GM12891 (cell line): ENCODE measurements at regions not wholly inside any gene's neighbourhood (a gene's known extent, or its start where the extent isn't known, plus 50 kb on each side); places are given as distances from the start of the nearest gene placed in this dataset.

ENCODE experiments used
- PAX5 ChIP-seq: IDR thresholded peaks from 2 replicates; pipeline ENCODE4 v1.6.1; 2011; ENCODE audit warnings: low read length, moderate library complexity, mild to moderate bottlenecking; ENCODE audit not compliant: insufficient read depth, severe bottlenecking
- POLR2A ChIP-seq: IDR thresholded peaks from 2 replicates; pipeline ENCODE4 v1.6.1; 2011; ENCODE audit warnings: low read depth, low read length, control low read depth
- POLR2AphosphoS5 ChIP-seq: IDR thresholded peaks from 2 replicates; pipeline ENCODE4 v1.6.1; 2011; ENCODE audit warnings: low read depth, low read length, control low read depth
- POU2F2 ChIP-seq: IDR thresholded peaks from 2 replicates; pipeline ENCODE4 v1.6.1; 2011; ENCODE audit warnings: low read depth, mild to moderate bottlenecking, control low read depth, low read length, moderate library complexity
- TAF1 ChIP-seq: IDR thresholded peaks from 2 replicates; pipeline ENCODE4 v1.6.1; 2011; ENCODE audit warnings: low read depth, low read length, control low read depth

DNA sequence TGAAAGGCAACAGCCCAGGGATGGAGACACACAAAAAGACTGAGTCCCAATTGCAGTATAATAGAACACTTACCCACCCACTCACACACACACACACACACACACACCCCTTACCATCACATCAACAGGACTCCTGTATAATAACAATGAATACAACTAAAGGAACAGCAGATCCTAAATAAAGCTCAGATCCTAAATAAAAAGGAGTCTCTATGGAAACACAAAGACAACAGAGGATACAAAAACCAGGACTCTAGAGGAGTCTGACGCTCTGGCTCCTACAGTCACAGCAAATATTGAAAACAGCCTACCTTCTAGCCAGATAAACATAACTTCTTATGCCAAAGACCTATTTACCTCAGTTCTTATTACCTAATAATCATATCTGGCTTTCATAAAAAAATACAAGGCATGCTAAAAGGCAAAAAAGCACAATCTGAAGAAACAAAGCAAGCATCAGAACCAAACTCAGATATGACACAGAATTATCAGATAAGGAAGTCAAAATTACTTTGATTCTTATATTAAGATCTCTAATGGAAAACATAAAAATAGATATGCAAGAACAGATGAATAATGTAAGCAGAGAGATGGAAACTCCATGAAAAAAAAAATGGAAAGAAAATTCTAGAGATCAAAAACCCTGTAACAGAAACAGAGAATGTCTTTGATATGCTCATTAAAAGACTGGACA lies 134.9 kb downstream of the MMUT start:
- no peak for TF ChIP-seq TAF1
- no peak for TF ChIP-seq POLR2A
- TF ChIP-seq POU2F2 = no peak
- no peak for TF ChIP-seq POLR2AphosphoS5
- no peak for TF ChIP-seq PAX5
